GM10248 (cell line): ENCODE measurements at regions not wholly inside any gene's neighbourhood (a gene's known extent, or its start where the extent isn't known, plus 50 kb on each side); places are given as distances from the start of the nearest gene placed in this dataset.

Experiments used
- CTCF ChIA-PET: fragments of 300-600 bp; sonication (Branson Sonifier 250); formaldehyde crosslinking; extraction: SDS; loops from one replicate; lab custom pipeline; 2021; ENCODE audit warnings: antibody characterized with exemption; lab: Yijun Ruan, JAX
- POLR2A ChIA-PET: fragments of 350-650 bp; sonication (Branson Sonifier 250); formaldehyde crosslinking; extraction: SDS; loops from one replicate; lab custom pipeline; 2020; ENCODE audit warnings: antibody characterized with exemption; lab: Yijun Ruan, JAX
- DNase-seq: peaks from one replicate; pipeline ENCODE4 v3.0.0; 2012; ENCODE audit errors: extremely low spot score
- CTCF ChIP-seq: IDR thresholded peaks from 2 replicates; pipeline ENCODE4 v1.5.1; 2012; ENCODE audit warnings: mild to moderate bottlenecking, low read depth; ENCODE audit errors: extremely low read depth, missing control alignments, control extremely low read depth

DNA sequence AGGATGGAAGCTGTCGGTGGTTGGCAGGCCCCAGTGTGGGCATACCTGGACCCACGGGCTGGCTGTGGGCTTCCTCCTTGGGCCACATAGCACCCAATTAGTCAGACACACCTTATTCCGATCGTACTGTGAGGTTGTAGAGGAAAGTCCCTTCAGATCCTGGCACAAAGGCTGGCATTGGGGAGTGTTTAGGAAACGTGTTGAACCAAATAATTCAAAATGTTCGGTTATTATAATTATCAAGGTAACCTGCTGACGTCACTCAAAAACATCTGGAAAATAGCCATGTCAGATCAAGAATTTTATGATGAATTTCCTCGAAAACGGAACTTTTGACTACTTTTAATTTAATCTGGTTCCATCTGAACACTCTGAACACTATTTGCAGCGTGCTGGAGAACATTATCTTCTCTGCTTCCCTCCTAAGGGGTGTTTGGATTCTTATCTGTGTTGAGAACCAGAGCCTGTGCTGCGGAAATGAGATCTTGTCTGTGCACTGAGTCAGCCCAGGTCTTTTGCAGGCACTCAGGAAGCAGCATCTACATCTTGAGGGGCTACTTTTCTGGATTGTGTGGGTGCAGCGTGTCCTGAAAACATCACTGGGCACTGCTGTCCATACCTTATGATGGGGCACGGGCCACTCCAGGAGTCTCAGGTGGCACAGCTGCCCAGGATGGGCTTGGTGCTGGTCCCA lies 100.3 kb downstream of the SLC25A47 start:
- POLR2A ChIA-PET = no interaction called here

DNA sequence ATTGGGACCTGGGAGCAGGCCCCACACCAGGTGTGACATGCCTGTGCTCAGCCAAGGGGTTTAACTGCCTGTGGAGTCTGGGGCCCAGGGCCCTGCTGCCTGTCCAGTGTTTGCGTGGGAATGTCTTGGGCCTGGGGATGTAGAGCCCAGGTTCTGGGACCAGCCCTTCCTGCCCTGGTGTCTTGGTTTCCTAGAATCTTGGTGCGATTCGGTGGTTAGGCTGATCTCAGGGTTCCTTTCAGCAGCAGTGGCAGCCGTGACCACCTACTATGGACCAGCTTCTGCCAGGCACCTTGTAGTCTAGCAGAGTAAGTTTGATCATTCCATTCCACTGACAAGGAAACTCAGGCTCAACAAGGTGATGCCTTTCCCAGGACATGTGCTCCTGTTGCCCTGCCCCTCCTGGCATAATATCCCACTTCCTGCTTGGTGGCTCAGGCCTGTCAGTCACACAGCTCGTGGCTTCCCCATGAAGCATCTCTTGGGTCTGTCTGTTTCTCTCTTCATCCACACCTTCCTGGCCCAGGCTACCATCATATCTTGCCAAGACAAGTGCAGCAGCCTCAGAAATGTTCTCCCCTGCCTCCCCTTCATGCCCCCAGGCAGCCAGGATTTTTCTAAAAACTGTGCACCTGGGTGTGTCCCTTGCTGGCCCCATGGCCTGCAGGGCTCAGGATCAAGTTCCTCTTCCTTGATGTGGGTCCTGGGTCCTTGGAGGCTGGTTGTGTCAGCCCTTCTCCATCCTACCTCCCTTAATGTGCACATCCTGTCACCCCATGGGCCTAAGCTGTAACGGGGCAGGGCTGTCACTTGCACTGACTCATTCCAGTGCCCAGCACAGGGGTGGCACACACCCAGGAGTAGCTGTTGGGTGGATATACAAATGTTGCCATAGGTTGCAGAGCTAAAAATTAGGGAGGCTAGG lies 101.6 kb downstream of the SLC25A47 start:
- ChIA-PET CTCF (interaction anchor here (1.2 kb wide), 1 partner anchor 10 kb away, joined by 3 read pairs; no protein-coding TSS in a partner anchor), POLR2A (interaction anchor here (0.6 kb wide), 1 partner anchor 183 kb away, joined by 3 read pairs; no protein-coding TSS in a partner anchor)
- DNase-seq = no peak
- no peak for TF ChIP-seq CTCF

More for the DNA sequence above, 100.3 kb downstream of the SLC25A47 start:
- no peak for TF ChIP-seq CTCF
- CTCF ChIA-PET = no interaction called here
- DNase-seq = no peak

DNA sequence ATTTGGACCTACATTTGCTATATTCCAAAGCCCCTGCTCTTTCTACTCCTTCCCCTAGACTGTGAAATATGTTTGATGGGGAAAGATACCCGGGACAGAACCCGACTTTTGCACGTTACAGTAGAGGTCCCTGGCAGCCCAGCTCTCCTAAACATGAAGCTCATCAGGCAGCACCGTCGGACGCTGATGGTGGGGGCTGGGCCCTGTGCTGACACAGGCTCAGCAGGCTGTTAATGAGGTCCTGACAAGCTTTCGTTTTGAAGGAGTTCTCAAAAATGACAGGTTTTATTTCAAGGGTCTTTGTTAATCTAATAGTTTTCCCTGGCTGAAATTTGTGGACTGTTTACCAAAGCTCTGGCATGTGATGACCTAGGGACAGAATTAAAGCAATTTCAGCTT lies 102.3 kb downstream of the SLC25A47 start:
- DNase-seq = no peak
- no peak for TF ChIP-seq CTCF
- POLR2A ChIA-PET = interaction anchor here (0.6 kb wide), 1 partner anchor 184 kb away, joined by 3 read pairs; no protein-coding TSS in a partner anchor
- CTCF ChIA-PET = interaction anchor here (1.2 kb wide), 1 partner anchor 9 kb away, joined by 3 read pairs; no protein-coding TSS in a partner anchor

DNA sequence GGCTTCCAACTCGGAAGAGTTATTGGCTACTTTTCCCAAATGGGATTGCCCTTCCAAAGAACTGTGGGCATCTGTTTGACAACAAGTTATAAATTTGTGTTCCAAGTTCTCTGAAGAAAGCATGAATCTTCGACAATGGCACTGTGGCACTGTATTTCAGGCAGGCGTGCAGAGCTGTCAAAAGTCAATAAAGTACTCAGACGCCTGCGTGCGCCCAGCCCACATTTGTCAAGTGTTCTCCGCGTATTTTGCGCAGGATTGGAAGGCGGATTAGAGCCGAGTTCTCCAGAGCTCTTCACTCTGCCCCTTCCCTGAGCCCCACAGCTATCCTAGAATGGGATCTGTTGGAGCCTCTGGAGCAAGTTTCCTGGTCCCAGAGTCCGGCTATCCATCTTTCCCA lies 103.2 kb downstream of the SLC25A47 start:
- CTCF ChIA-PET = interaction anchor here (1.3 kb wide), 1 partner anchor 14 kb away, joined by 4 read pairs; no protein-coding TSS in a partner anchor
- no peak for TF ChIP-seq CTCF
- DNase-seq = no peak
- POLR2A ChIA-PET = no interaction called here

DNA sequence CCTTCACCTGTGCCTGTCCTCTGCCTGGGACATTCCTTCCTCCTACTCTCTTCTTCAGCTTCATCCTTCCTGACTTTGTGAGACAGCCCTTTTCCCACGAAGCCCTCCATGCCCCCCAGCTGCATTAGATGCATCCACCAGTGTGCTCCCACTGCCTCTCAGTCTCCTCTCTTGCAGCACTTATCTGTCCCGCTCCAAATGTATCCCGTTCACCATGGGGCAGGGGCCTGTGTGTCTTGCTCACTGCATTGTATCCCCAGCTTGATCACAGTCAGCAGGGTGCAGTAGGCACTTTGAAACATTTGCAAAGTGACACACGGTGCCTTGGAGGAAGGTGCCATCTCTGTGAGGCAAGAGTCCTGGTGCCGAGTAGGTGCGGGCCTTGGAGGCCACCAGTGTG lies 104.0 kb downstream of the SLC25A47 start:
- CTCF ChIA-PET = interaction anchor here (1.3 kb wide), 1 partner anchor 13 kb away, joined by 4 read pairs; no protein-coding TSS in a partner anchor
- TF ChIP-seq CTCF = no peak
- POLR2A ChIA-PET = no interaction called here
- DNase-seq = no peak

GRCh38 chr14:100428727-100429126 lies 105.6 kb downstream of the SLC25A47 start:
- CTCF ChIA-PET = interaction anchor here (1.0 to 1.5 kb wide), 2 partner anchors 18 to 227 kb away, joined by 3 to 4 read pairs; no protein-coding TSS in a partner anchor
- POLR2A ChIA-PET = no interaction called here
- DNase-seq = no peak
- no peak for TF ChIP-seq CTCF
